GM12874 (cell line): ENCODE measurements at regions not wholly inside any gene's neighbourhood (a gene's known extent, or its start where the extent isn't known, plus 50 kb on each side); places are given as distances from the start of the nearest gene placed in this dataset.

Experiments
- TF ChIP-seq, protein P1 (sequence below): IDR thresholded peaks from 2 replicates; pipeline ENCODE4 v1.5.1; 2011; ENCODE audit warnings: low read depth, mild to moderate bottlenecking, control low read depth, low read length, moderate library complexity; ENCODE audit not compliant: insufficient read depth

DNA sequence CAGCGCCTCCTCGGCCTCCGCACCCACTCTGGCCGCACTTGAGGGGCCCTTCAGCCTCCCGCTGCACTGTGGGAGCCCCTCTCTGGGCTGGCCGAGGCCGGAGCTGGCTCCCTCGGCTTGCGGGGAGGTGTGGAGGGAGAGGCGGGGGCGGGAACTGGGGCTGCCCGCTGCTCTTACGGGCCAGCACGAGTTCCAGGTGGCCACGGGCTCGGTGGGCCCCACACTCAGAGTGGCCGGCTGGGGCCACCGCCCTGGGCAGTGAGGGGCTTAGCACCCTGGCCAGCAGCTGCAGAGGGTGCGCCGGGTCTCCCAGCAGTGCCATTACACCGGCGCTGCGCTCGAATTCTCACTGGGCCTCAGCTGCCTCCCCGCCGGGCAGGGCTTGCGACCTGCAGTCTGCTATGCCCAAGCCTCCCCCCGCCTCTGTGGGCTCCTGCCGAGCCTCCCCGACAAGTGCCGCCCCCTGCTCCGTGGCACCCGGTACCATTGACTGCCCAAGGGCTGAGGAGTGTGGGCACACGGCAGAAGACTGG is 167.1 kb upstream of the PLSCR5 start:
- TF ChIP-seq, protein P1, sequence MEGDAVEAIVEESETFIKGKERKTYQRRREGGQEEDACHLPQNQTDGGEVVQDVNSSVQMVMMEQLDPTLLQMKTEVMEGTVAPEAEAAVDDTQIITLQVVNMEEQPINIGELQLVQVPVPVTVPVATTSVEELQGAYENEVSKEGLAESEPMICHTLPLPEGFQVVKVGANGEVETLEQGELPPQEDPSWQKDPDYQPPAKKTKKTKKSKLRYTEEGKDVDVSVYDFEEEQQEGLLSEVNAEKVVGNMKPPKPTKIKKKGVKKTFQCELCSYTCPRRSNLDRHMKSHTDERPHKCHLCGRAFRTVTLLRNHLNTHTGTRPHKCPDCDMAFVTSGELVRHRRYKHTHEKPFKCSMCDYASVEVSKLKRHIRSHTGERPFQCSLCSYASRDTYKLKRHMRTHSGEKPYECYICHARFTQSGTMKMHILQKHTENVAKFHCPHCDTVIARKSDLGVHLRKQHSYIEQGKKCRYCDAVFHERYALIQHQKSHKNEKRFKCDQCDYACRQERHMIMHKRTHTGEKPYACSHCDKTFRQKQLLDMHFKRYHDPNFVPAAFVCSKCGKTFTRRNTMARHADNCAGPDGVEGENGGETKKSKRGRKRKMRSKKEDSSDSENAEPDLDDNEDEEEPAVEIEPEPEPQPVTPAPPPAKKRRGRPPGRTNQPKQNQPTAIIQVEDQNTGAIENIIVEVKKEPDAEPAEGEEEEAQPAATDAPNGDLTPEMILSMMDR, result no peak

DNA sequence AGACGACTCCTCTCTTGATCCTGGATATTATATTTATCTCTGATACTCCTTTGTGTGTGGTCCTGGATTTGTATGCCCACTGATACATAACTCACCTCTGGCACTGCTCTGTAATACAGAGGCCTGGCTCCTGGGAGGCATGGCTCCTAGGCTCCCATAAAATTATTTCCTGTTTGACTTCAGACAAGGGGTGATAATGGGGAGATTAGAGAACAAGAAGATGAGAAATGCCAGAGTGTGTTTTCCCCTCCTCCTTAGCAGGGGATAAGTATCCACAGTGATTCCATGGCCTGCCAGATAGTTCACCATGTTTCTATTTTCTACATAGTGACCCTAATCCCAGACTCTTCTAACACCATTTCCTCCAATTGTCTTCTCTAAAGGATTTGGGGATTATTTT is 165.7 kb upstream of the PLSCR5 start:
- TF ChIP-seq, protein P1, result no peak

DNA sequence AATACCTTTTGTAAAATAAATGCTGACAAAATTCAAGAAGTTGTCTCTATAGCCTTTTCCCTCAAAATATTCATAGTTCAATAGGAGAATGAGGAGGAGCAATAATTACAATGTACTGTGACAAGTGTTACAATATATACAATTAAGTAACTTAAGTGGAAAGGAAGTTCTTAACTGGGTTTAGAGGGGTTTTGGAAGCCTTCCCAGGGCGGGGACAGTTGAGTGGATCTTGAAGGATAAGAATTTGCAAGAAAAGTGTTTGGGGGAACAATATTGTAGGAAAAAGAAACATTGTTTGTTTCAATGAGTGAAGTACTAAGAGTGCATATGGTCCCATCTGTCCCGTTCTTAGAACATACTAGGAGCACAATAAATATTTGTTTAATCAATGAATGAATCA is 165.2 kb upstream of the PLSCR5 start:
- TF ChIP-seq, protein P1, result no peak

DNA sequence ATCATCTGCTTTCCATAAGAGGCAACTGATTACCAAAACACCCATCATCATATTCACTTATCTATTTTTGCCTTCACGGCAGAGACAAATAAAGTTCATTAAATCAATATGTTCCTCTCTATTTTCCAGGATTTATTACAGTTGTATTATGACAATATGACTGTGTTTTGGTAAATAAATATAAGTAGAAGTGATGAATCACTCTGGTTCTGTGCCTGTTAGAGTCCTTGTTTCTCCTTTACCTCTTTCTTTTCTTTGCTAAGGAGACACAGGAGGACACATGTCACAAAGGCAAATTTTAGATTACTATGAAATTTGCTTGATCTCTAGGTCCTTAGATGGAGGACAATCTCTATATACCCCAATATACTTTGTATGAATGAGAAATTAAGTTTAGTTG is 152.6 kb upstream of the PLSCR5 start:
- TF ChIP-seq, protein P1, result no peak

DNA sequence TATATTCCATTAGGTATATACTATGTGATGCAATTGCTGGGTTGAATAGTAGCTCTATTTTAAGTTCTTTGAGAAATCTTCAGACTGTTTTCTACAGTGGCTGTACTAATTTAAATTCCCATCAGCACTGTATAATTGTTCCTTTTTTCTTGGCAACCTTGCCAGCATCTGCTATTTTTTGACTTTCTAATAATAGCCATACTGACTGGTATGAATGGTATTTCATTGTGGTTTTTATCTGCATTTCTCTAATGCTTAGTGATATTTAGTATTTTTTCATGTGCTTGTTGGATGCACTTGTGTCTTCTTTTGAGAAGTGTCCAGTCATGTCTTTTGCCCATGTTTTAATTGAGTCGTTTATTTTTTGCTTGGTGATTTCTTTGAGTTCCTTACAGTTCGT is 145.1 kb upstream of the PLSCR5 start:
- TF ChIP-seq, protein P1, result no peak

DNA sequence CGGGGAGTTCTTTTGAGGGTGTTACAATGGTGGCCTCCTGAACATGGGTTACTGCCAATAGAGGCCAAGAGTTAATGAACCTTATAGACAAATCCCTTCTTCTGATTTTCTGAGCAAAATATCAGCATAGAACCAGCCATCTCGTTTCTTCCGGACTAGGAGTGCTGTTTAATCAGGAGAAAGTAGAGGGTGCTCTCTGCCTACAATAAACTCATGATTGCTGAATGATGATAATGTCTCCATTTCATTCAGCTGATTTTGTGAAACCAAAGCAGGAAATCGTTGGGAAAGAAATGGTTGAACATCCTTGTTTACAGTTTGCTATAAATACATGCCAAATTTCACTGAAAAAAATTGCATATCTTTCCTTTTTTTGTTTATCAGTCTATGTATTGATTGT is 142.8 kb upstream of the PLSCR5 start:
- TF ChIP-seq, protein P1, result no peak

DNA sequence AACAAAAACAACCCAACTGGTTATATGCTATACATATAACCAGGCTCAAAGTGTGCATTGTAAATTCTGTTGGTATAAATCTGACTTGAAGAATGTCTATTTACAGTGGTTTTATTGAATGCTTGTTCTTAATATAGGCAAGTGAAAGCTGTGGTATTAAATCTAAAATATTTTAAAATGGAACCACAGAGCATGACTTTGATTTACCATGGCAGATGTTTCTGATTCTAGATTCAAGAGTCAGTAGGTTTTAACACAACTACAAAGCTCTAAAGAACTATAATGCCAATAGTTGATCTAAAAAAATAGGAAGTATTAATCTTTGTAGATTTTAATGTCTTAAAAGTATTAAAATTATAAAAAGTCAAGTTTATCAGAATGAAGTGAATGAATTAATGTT is 141.9 kb upstream of the PLSCR5 start:
- TF ChIP-seq, protein P1, result no peak
